GM19455 (cell line): ENCODE measurements at regions not wholly inside any gene's neighbourhood (a gene's known extent, or its start where the extent isn't known, plus 50 kb on each side); places are given as distances from the start of the nearest gene placed in this dataset.

ENCODE experiments used
- ATAC-seq: cut with Tn5 transposase; IDR thresholded peaks from one replicate; pipeline ENCODE4 v1.9.1; 2021; ENCODE audit not compliant: unreplicated experiment

- ATAC-seq = no peak
Measured at GRCh38 chr4:28117084-28117682, 1256.5 kb downstream of the STIM2 start.

GRCh38 chr4:28146191-28146590 is 1285.5 kb downstream of the STIM2 start:
- no peak for ATAC-seq

GRCh38 chr4:28148221-28148620 is 1287.6 kb downstream of the STIM2 start:
- no peak for ATAC-seq

- ATAC-seq = no peak
Measured at GRCh38 chr4:28149762-28150161, 1289.1 kb downstream of the STIM2 start.

GRCh38 chr4:28151314-28151713 is 1290.7 kb downstream of the STIM2 start:
- no peak for ATAC-seq

GRCh38 chr4:28167411-28167810 is 1306.8 kb downstream of the STIM2 start:
- no peak for ATAC-seq

- no peak for ATAC-seq
Measured at GRCh38 chr4:28176942-28177341, 1316.3 kb downstream of the STIM2 start.

GRCh38 chr4:28177641-28178040 is 1317.0 kb downstream of the STIM2 start:
- ATAC-seq = no peak

GRCh38 chr4:28179126-28179525 is 1318.5 kb downstream of the STIM2 start:
- ATAC-seq = no peak

- no peak for ATAC-seq
Measured at GRCh38 chr4:28209371-28209924, 1348.8 kb downstream of the STIM2 start.

- ATAC-seq = no peak
Measured at GRCh38 chr4:28211676-28212470, 1351.2 kb downstream of the STIM2 start.

GRCh38 chr4:28221536-28221935 is 1360.9 kb downstream of the STIM2 start:
- ATAC-seq = no peak

GRCh38 chr4:28225050-28225449 is 1364.4 kb downstream of the STIM2 start:
- no peak for ATAC-seq

- ATAC-seq = no peak
Measured at GRCh38 chr4:28225689-28226353, 1365.2 kb downstream of the STIM2 start.

- ATAC-seq = no peak
Measured at GRCh38 chr4:28226962-28227361, 1366.3 kb downstream of the STIM2 start.

- no peak for ATAC-seq
Measured at GRCh38 chr4:28227764-28228163, 1367.1 kb downstream of the STIM2 start.

- no peak for ATAC-seq
Measured at GRCh38 chr4:28228561-28229491, 1368.2 kb downstream of the STIM2 start.

- ATAC-seq = no peak
Measured at GRCh38 chr4:28232376-28232775, 1371.7 kb downstream of the STIM2 start.

- no peak for ATAC-seq
Measured at GRCh38 chr4:28232951-28233350, 1372.3 kb downstream of the STIM2 start.

GRCh38 chr4:28233724-28234123 is 1373.1 kb downstream of the STIM2 start:
- no peak for ATAC-seq

GRCh38 chr4:28238876-28239275 is 1378.2 kb downstream of the STIM2 start:
- no peak for ATAC-seq
